ENCODE measurements at regions not wholly inside any gene's neighbourhood (a gene's known extent, or its start where the extent isn't known, plus 50 kb on each side); places are given as distances from the start of the nearest gene placed in this dataset.

DNA sequence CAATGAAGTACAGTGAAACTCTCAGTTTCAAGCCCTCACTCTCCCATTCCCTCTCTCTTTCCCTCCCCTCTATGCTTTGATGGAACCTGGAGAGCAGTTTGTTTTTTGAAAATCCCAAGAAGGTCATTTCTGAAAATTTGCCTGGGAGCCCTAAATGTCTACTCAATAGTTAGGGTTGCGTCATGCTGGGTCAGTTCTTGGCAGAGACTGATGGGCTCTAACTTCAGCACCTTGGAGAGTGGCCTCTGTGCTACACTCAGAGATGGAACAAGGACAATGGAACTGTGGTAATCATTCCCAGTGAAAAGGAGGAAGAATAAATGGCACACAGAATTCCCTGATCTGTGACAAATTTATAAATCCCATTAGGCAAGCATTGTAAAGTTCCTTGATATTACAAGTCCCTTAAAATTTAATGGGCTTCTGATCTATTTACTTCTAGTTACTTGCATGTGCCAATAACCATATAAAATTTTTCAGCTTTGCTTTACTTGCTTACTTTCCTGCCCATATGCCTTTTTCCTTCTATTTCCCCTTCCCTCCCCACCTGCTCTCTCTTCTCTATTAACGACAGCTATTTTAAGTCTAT lies 182.9 kb upstream of the KCND3 start:
- no peak overlapping the region for H3K9ac ChIP-seq (ENCODE audit: low read depth, low read length)
- ChIA-PET CTCF (no interaction called here), POLR2A (ENCODE audit: unreplicated experiment) (no interaction called here)
- H4K20me1 ChIP-seq (ENCODE audit: insufficient read depth, low read length), result no peaks in the 10 kb centered on the region
- no peak overlapping the region for H3K4ac ChIP-seq (ENCODE audit: low read depth, low read length)
- H3K14ac ChIP-seq (replicated peaks; ENCODE audit: low read depth, low read length), result no peak overlapping the region
- TF ChIP-seq MAFK (IDR thresholded peaks at IDR 0.05; ENCODE audit: low read depth, low read length) (no peak), RCOR1 (IDR thresholded peaks at IDR 0.05; ENCODE audit: insufficient replicate concordance, low read length) (no peak), CEBPB (IDR thresholded peaks at IDR 0.05; ENCODE audit: low read depth, low read length) (peak; percentile 78), CHD1 (IDR thresholded peaks at IDR 0.05; ENCODE audit: low read depth, low read length) (no peak), SMC3 (IDR thresholded peaks at IDR 0.05; ENCODE audit: low read depth, low read length) (no peak)
- H4K91ac ChIP-seq (ENCODE audit: insufficient read depth, low read depth, low read length), result no peak overlapping the region
- no peaks in the 10 kb centered on the region for H3K4me1 ChIP-seq (ENCODE audit: control insufficient read depth, insufficient read depth, low read length)
- no TSS peak for BruUV-seq (replicated peaks)
- dilution Hi-C loops (cut with HindIII; ENCODE audit: low sequenced_read_pairs, unreplicated experiment), result no loop called here
- no peaks in the 10 kb centered on the region for H3K9me1 ChIP-seq (ENCODE audit: insufficient read depth, low read length)
- H2AK5ac ChIP-seq (ENCODE audit: low read depth, low read length), result no peak overlapping the region
- H2AFZ ChIP-seq (replicated peaks; ENCODE audit: low read length, poor library complexity), result no peak overlapping the region
- H3K9me3 ChIP-seq (ENCODE audit: control insufficient read depth, insufficient read depth, low read length), result no peaks in the 10 kb centered on the region
- no peak overlapping the region for H2BK15ac ChIP-seq (ENCODE audit: low read depth, low read length)
- no peak overlapping the region for H3K27ac ChIP-seq (ENCODE audit: insufficient read depth, low read length)
- no peaks in the 10 kb centered on the region for H3K79me1 ChIP-seq (ENCODE audit: low read depth in 1 of 2, low read length in 2 of 2)
- H2AK9ac ChIP-seq (replicated peaks; ENCODE audit: low read depth, low read length, poor library complexity), result no peak overlapping the region
- intact Hi-C loops (cut with micrococcal nuclease), result no loop called here
- in situ Hi-C loops (cut with MboI; ENCODE audit: low sequenced_read_pairs), result no loop called here
- no peaks in the 10 kb centered on the region for H3K36me3 ChIP-seq (ENCODE audit: control insufficient read depth, insufficient read depth, low read length)
- no peaks in the 10 kb centered on the region for H3K27me3 ChIP-seq (ENCODE audit: control insufficient read depth, insufficient read depth, low read length)
- H2BK5ac ChIP-seq (ENCODE audit: low read depth, low read length, poor library complexity, severe bottlenecking), result no peak overlapping the region
- H2BK20ac ChIP-seq (ENCODE audit: low read depth, low read length), result no peak overlapping the region
- no peak overlapping the region for H3K4me3 ChIP-seq (ENCODE audit: insufficient read depth, low read depth, low read length)
- DNase-seq (peak; percentile 34), ATAC-seq (ENCODE audit: low read depth) (peak; percentile 51; the same call in 1 of the 2 replicates)
- WGBS, 2 experiments (ENCODE audit: extremely low coverage in 2 of 2, insufficient read length in 1 of 2), result no CpG with 5 or more reads among the region's 2 CpGs
- H4K5ac ChIP-seq (ENCODE audit: low read depth, low read length), result no peak overlapping the region
- H2BK120ac ChIP-seq (ENCODE audit: low read depth, low read length), result no peak overlapping the region
- no peak overlapping the region for H3K4me2 ChIP-seq (ENCODE audit: low read depth, low read length)
- no peak overlapping the region for H3K18ac ChIP-seq (ENCODE audit: low read depth, low read length)
- H4K8ac ChIP-seq (ENCODE audit: low read depth in 2 of 2, low read length in 2 of 2), result no peak overlapping the region
- no peak overlapping the region for H3K23ac ChIP-seq (ENCODE audit: low read depth, low read length)
- no peak overlapping the region for H3K56ac ChIP-seq (ENCODE audit: extremely low read depth, insufficient read depth, low read length)
